ENCODE measurements at regions not wholly inside any gene's neighbourhood (a gene's known extent, or its start where the extent isn't known, plus 50 kb on each side); places are given as distances from the start of the nearest gene placed in this dataset.

DNA sequence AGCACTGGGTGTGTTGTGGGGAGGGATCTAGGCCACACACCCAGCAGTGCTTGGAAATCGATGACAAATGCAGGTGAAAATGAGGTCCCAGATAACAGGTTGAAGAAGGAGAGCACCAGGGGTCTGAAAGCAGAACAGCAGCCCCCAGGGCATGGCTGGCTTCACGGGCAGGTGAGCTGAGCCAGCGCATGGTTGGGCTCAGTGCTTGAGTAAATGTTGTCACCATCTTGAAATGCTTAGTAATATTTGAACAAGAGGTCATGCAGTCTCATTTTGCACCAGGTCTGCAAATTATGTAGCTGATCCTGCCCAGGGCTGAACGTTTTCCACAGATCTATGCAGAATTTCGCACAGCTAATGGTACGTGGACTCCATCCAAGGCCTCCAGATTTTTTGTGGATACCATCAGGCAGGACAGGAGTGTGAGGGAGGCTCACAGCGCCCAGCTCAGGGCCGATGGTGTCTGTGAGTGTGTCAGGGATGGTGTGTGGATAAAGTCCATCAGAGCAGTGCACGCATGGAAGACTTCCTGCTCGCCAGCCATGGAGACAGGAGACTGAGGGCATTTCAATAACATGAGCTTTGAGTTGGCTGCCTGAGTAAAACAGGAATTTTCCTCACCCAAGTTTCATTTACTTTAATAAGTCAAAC is 53.1 kb upstream of the SNX9 start:
- in situ Hi-C loops (cut with HindIII; ENCODE audit: low sequenced_read_pairs), result no loop called here

- in situ Hi-C loops (cut with HindIII; ENCODE audit: low sequenced_read_pairs), result no loop called here
Measured at GRCh38 chr6:157770946-157771345, 52.1 kb upstream of the SNX9 start.

GRCh38 chr6:157772820-157773219 is 50.2 kb upstream of the SNX9 start:
- in situ Hi-C loops (cut with HindIII; ENCODE audit: low sequenced_read_pairs), result no loop called here
